GM18870 (cell line): ENCODE measurements at regions not wholly inside any gene's neighbourhood (a gene's known extent, or its start where the extent isn't known, plus 50 kb on each side); places are given as distances from the start of the nearest gene placed in this dataset.

Experiments used
- ATAC-seq: cut with Tn5 transposase; IDR thresholded peaks from one replicate; pipeline ENCODE4 v1.9.1; 2021; ENCODE audit warnings: moderate library complexity; ENCODE audit not compliant: unreplicated experiment

GRCh38 chr18:45373286-45373880 lies 241.9 kb upstream of the SLC14A2 start:
- ATAC-seq: no peak

GRCh38 chr18:45374236-45374635 lies 241.0 kb upstream of the SLC14A2 start:
- ATAC-seq: no peak

GRCh38 chr18:45374878-45375630 lies 240.2 kb upstream of the SLC14A2 start:
- ATAC-seq: no peak

GRCh38 chr18:45376193-45376592 lies 239.1 kb upstream of the SLC14A2 start:
- ATAC-seq: no peak

GRCh38 chr18:45378308-45378707 lies 237.0 kb upstream of the SLC14A2 start:
- no peak for ATAC-seq

- no peak for ATAC-seq
Observed at GRCh38 chr18:45378933-45379332, 236.3 kb upstream of the SLC14A2 start.

- peak; percentile 83 for ATAC-seq
Observed at GRCh38 chr18:45379903-45380302, 235.4 kb upstream of the SLC14A2 start.

GRCh38 chr18:45381282-45381681 lies 234.0 kb upstream of the SLC14A2 start:
- no peak for ATAC-seq

GRCh38 chr18:45383228-45383627 lies 232.0 kb upstream of the SLC14A2 start:
- no peak for ATAC-seq

- no peak for ATAC-seq
Observed at GRCh38 chr18:45384137-45384961, 230.9 kb upstream of the SLC14A2 start.

GRCh38 chr18:45384962-45385315 lies 230.3 kb upstream of the SLC14A2 start:
- no peak for ATAC-seq

GRCh38 chr18:45386041-45386655 lies 229.1 kb upstream of the SLC14A2 start:
- ATAC-seq: no peak

- ATAC-seq: no peak
Observed at GRCh38 chr18:45387229-45387628, 228.0 kb upstream of the SLC14A2 start.

GRCh38 chr18:45398448-45398847 lies 216.8 kb upstream of the SLC14A2 start:
- no peak for ATAC-seq

- no peak for ATAC-seq
Observed at GRCh38 chr18:45399146-45399545, 216.1 kb upstream of the SLC14A2 start.

GRCh38 chr18:45399643-45400042 lies 215.6 kb upstream of the SLC14A2 start:
- no peak for ATAC-seq

GRCh38 chr18:45402485-45403056 lies 212.7 kb upstream of the SLC14A2 start:
- no peak for ATAC-seq

- ATAC-seq: no peak
Observed at GRCh38 chr18:45403341-45404049, 211.8 kb upstream of the SLC14A2 start.

GRCh38 chr18:45408218-45408617 lies 207.1 kb upstream of the SLC14A2 start:
- ATAC-seq: no peak

- ATAC-seq: no peak
Observed at GRCh38 chr18:45409971-45410370, 205.3 kb upstream of the SLC14A2 start.
